ENCODE measurements at regions not wholly inside any gene's neighbourhood (a gene's known extent, or its start where the extent isn't known, plus 50 kb on each side); places are given as distances from the start of the nearest gene placed in this dataset.

- TF ChIP-seq YY1 (IDR thresholded peaks at IDR 0.05; ENCODE audit: low read depth, low read length) (no peak), RBBP5 (IDR thresholded peaks at IDR 0.05; ENCODE audit: borderline replicate concordance, low read depth, low read length) (no peak), MAFK (IDR thresholded peaks at IDR 0.05; ENCODE audit: low read depth, low read length) (no peak), SP1 (IDR thresholded peaks at IDR 0.05; ENCODE audit: low read depth, low read length) (no peak), CBX5 (IDR thresholded peaks at IDR 0.05; ENCODE audit: low read depth, low read length) (no peak), CEBPB (IDR thresholded peaks at IDR 0.05; ENCODE audit: low read depth, low read length) (no peak), KDM1A (IDR thresholded peaks at IDR 0.05; ENCODE audit: borderline replicate concordance, low read length) (no peak), POLR2AphosphoS5 (IDR thresholded peaks at IDR 0.05; ENCODE audit: low read depth, low read length) (no peak), RXRA (IDR thresholded peaks at IDR 0.05; ENCODE audit: insufficient read depth, low read depth, low read length) (no peak), CHD7 (IDR thresholded peaks at IDR 0.05; ENCODE audit: insufficient replicate concordance, low read length) (no peak)
Measured at GRCh38 chr14:103267226-103267910, 66.7 kb upstream of the EIF5 start (continued).
